GM12865 (cell line): ENCODE measurements at regions not wholly inside any gene's neighbourhood (a gene's known extent, or its start where the extent isn't known, plus 50 kb on each side); places are given as distances from the start of the nearest gene placed in this dataset.
A peak's percentile ranks its signal among the peaks of the same experiment; 100 is the strongest.

ENCODE experiments used
- DNase-seq: peaks from one replicate; pipeline ENCODE4 v3.0.0; 2010; ENCODE audit warnings: low read depth
- H3K4me3 ChIP-seq: 2 replicates; pipeline ENCODE4 v1.5.1; 2011; ENCODE audit warnings: mild to moderate bottlenecking, low read depth, low read length, control low read depth
- CTCF ChIP-seq: IDR thresholded peaks from 2 replicates; pipeline ENCODE4 v1.5.1; 2011; ENCODE audit warnings: low read length, control low read depth, low read depth, inconsistent platforms; ENCODE audit not compliant: insufficient read depth; ENCODE audit errors: missing control alignments

GRCh38 chr1:172777767-172778166 is 118.9 kb downstream of the FASLG start:
- DNase-seq = no peak

GRCh38 chr1:172778456-172779455 is 119.9 kb downstream of the FASLG start:
- peak; percentile 77 for DNase-seq
- TF ChIP-seq CTCF = peak; percentile 24
- H3K4me3 ChIP-seq = no peak overlapping the region

More at GRCh38 chr1:172777767-172778166, 118.9 kb downstream of the FASLG start:
- H3K4me3 ChIP-seq = no peak overlapping the region
- no peak for TF ChIP-seq CTCF

GRCh38 chr1:172779491-172779890 is 120.6 kb downstream of the FASLG start:
- no peak for DNase-seq
- H3K4me3 ChIP-seq = no peak overlapping the region
- TF ChIP-seq CTCF = no peak

GRCh38 chr1:172781513-172782140 is 122.7 kb downstream of the FASLG start:
- DNase-seq = peak; percentile 61
- TF ChIP-seq CTCF = no peak

GRCh38 chr1:172789840-172790239 is 130.9 kb downstream of the FASLG start:
- no peak overlapping the region for H3K4me3 ChIP-seq
- no peak for DNase-seq
- no peak for TF ChIP-seq CTCF

More at GRCh38 chr1:172781513-172782140, 122.7 kb downstream of the FASLG start:
- no peak overlapping the region for H3K4me3 ChIP-seq

- no peak overlapping the region for H3K4me3 ChIP-seq
- TF ChIP-seq CTCF = no peak
Measured at GRCh38 chr1:172790245-172790644, 131.3 kb downstream of the FASLG start.

More at GRCh38 chr1:172790245-172790644, 131.3 kb downstream of the FASLG start:
- no peak for DNase-seq
